ENCODE measurements at regions not wholly inside any gene's neighbourhood (a gene's known extent, or its start where the extent isn't known, plus 50 kb on each side); places are given as distances from the start of the nearest gene placed in this dataset.

DNA sequence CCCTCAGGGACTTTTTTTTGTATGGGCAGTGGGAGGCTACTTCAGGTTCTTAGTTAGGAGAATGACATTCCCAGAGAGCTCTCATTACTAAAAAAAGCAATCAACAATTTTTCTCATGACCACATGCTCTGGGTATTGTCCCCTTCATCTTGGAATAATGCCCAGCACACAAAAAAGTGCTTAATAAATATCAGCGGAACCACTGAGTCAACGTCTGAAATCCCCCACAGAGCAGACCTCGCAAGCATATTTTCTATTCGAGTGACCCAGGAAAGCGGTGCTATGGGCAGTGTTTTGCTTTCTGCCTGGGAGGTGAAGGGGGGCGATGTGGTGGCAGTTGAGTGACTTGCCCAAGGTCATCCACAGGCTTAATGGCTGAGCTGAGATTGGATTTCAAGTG, 493.4 kb upstream of the ZMIZ1 start:
- no peak for TF ChIP-seq ELF4 (IDR thresholded peaks at IDR 0.05)
- TF ChIP-seq SP1 (IDR thresholded peaks at IDR 0.05): no peak
- TF ChIP-seq HDGF (IDR thresholded peaks at IDR 0.05; ENCODE audit: borderline replicate concordance): no peak
- TF ChIP-seq BHLHE40 (IDR thresholded peaks at IDR 0.05; ENCODE audit: borderline replicate concordance): no peak
- no peak for TF ChIP-seq SUZ12 (IDR thresholded peaks at IDR 0.05)
- no peak for TF ChIP-seq FOXK2 (IDR thresholded peaks at IDR 0.05)
- TF ChIP-seq ARNT (IDR thresholded peaks at IDR 0.05): no peak
- TF ChIP-seq FOXM1 (IDR thresholded peaks at IDR 0.05; ENCODE audit: borderline replicate concordance): no peak
- no peak for TF ChIP-seq ZNF384 (IDR thresholded peaks at IDR 0.05)
- no peak for TF ChIP-seq FOXA1 (IDR thresholded peaks at IDR 0.05)
- TF ChIP-seq NFRKB (IDR thresholded peaks at IDR 0.05): no peak
- no peak for TF ChIP-seq TARDBP (IDR thresholded peaks at IDR 0.05)

Data from HEK293T (cell line).